HepG2 (cell line): ENCODE measurements at regions not wholly inside any gene's neighbourhood (a gene's known extent, or its start where the extent isn't known, plus 50 kb on each side); places are given as distances from the start of the nearest gene placed in this dataset.
A peak's percentile ranks its signal among the peaks of the same experiment; 100 is the strongest.

Source experiments
- ATAC-seq: fragments of 200-7000 bp; cut with Tn5 transposase; 3 replicates; pipeline ENCODE4 v1.9.1; 2020; ENCODE audit warnings: mild to moderate bottlenecking, moderate library complexity
- BruUV-seq: library from RNA; stranded (reverse); fragments of 400-500 nt; replicated peaks from 2 replicates; lab custom pipeline; 2021; lab: Mats Ljungman, UMichigan
- CTCF ChIA-PET: fragments of 300-600 bp; formaldehyde crosslinking; extraction: SDS; loops from one replicate; lab custom pipeline; 2021; ENCODE audit warnings: low total read pairs, inconsistent platforms, low intra/inter-chr PET ratio; lab: Yijun Ruan, JAX
- POLR2A ChIA-PET: fragments of 350-600 bp; sonication (Branson Sonifier 250); formaldehyde crosslinking; loops from one replicate; lab custom pipeline; 2020; ENCODE audit warnings: antibody characterized with exemption, inconsistent platforms; lab: Yijun Ruan, JAX
- DNase-seq: peaks from one replicate; pipeline ENCODE4 v3.0.0-alpha.2; 2015; ENCODE audit warnings: low spot score
- FAIRE-seq: peaks from 3 replicates; lab custom pipeline; 2011; peaks lifted over from hg19 to GRCh38; lab: Jason Lieb, UNC
- H2AFZ ChIP-seq: one replicate; pipeline ENCODE4 v1.6.1; 2011; ENCODE audit warnings: low read length, inconsistent platforms
- H3K27ac ChIP-seq: fragments of 300-600 bp; 3 replicates; pipeline ENCODE4 v1.8.0; 2011; ENCODE audit warnings: mixed run types, mild to moderate bottlenecking, mixed read lengths, low read length, inconsistent platforms; ENCODE audit not compliant: insufficient read depth; ENCODE audit errors: extremely low read length
- H3K27me3 ChIP-seq, 2 experiments: fragments of 200-600 bp in 1 of 2; 2 replicates in 1 of 2; 3 replicates in 1 of 2; pipeline versions ENCODE4 v1.6.0 to v1.8.0; 2011; ENCODE audit warnings: low read length in 2 of 2, mild to moderate bottlenecking in 2 of 2, moderate library complexity in 2 of 2, inconsistent platforms in 1 of 2; ENCODE audit not compliant: insufficient read depth in 2 of 2, control insufficient read depth in 1 of 2
- H3K36me3 ChIP-seq, 2 experiments: fragments of 200-600 bp in 1 of 2; replicated peaks in 1 of 2; 2 replicates in 1 of 2; 3 replicates in 1 of 2; pipeline versions ENCODE4 v1.5.1 to v1.8.0; 2011; ENCODE audit warnings: low read length in 2 of 2, inconsistent platforms in 1 of 2; ENCODE audit not compliant: insufficient read depth in 2 of 2, control insufficient read depth in 1 of 2
- H3K4me1 ChIP-seq: 2 replicates; pipeline ENCODE4 v1.5.1; 2012; ENCODE audit warnings: low read length, inconsistent platforms; ENCODE audit not compliant: insufficient read depth
- H3K4me2 ChIP-seq: 2 replicates; pipeline ENCODE4 v1.6.0; 2011; ENCODE audit warnings: low read depth, low read length, inconsistent platforms
- H3K4me3 ChIP-seq, 3 experiments: fragments of 200-600 bp in 1 of 3; sonication (generic), shearing (Covaris generic) in 1 of 3; replicated peaks in 1 of 3; 2 replicates each; pipeline ENCODE4 v1.5.1; 2011 to 2016; ENCODE audit warnings: low read length in 3 of 3, inconsistent platforms in 2 of 3, low read depth in 2 of 3, mild to moderate bottlenecking in 2 of 3, control low read depth in 1 of 3, mixed read lengths in 1 of 3; ENCODE audit not compliant: insufficient read depth in 1 of 3
- H3K79me2 ChIP-seq: one replicate; pipeline ENCODE4 v1.6.1; 2011; ENCODE audit warnings: low read length, inconsistent platforms; ENCODE audit not compliant: insufficient read depth
- H3K9ac ChIP-seq: 2 replicates; pipeline ENCODE4 v1.6.0; 2011; ENCODE audit warnings: mild to moderate bottlenecking, low read depth, low read length, inconsistent platforms; ENCODE audit not compliant: insufficient read depth
- H3K9me3 ChIP-seq: 2 replicates; pipeline ENCODE4 v1.5.1; 2012; ENCODE audit warnings: mild to moderate bottlenecking, low read length
- H4K20me1 ChIP-seq: 2 replicates; pipeline ENCODE4 v1.6.0; 2011; ENCODE audit warnings: inconsistent platforms, mild to moderate bottlenecking, low read length, moderate library complexity; ENCODE audit not compliant: insufficient read depth
- ASH2L ChIP-seq: fragments of 300-600, 200-600 bp; sonication (generic); IDR thresholded peaks from 2 replicates; pipeline ENCODE4 v1.7.0; 2017; ENCODE audit warnings: low read depth, mild to moderate bottlenecking, moderate library complexity, mixed read lengths, low read length; ENCODE audit not compliant: insufficient read length
- FOXP1 ChIP-seq, 2 experiments: fragments of 450-650 bp in 1 of 2; IDR thresholded peaks; 2 replicates each; pipeline ENCODE4 v1.6.1; 2017 to 2018; ENCODE audit warnings: antibody characterized with exemption in 1 of 2
- MED1 ChIP-seq: sonication (generic); formaldehyde crosslinking; IDR thresholded peaks from 2 replicates; pipeline ENCODE4 v1.4.0; 2020; ENCODE audit warnings: missing genetic modification reagents
- MYNN ChIP-seq: sonication (generic); formaldehyde crosslinking; IDR thresholded peaks from 2 replicates; pipeline ENCODE4 v1.4.0; 2020; ENCODE audit warnings: mild to moderate bottlenecking, low read depth, missing genetic modification reagents
- RELA ChIP-seq: sonication (generic); formaldehyde crosslinking; IDR thresholded peaks from 2 replicates; pipeline ENCODE4 v1.4.0; 2020; ENCODE audit warnings: missing genetic modification reagents
- SMARCE1 ChIP-seq: fragments of 450-650 bp; IDR thresholded peaks from 2 replicates; pipeline ENCODE4 v1.6.1; 2017; ENCODE audit warnings: borderline replicate concordance
- SNAI1 ChIP-seq: sonication (generic); formaldehyde crosslinking; IDR thresholded peaks from 2 replicates; pipeline ENCODE4 v1.5.0; 2020; ENCODE audit warnings: mild to moderate bottlenecking, missing genetic modification reagents, borderline replicate concordance
- ZNF292 ChIP-seq: sonication (generic); formaldehyde crosslinking; IDR thresholded peaks from 2 replicates; pipeline ENCODE4 v1.8.1; 2022; ENCODE audit warnings: mild to moderate bottlenecking, low read depth, missing genetic modification reagents, borderline replicate concordance
- ZNF644 ChIP-seq: IDR thresholded peaks from 2 replicates; pipeline ENCODE4 v1.6.1; 2016; ENCODE audit warnings: low read depth
- ZSCAN9 ChIP-seq: IDR thresholded peaks from 2 replicates; pipeline ENCODE4 v1.6.1; 2016; ENCODE audit warnings: borderline replicate concordance
- WGBS: methylation state at CpG from one replicate; pipeline ENCODE4 v1.1.6; 2017; ENCODE audit warnings: low lambda C conversion rate; 5-methylcytosine and 5-hydroxymethylcytosine counted together
- in situ Hi-C: cut with HindIII; loops from 2 replicates; pipeline ENCODE4 v1.10.0; 2017; ENCODE audit warnings: low pct_unique_long_range_greater_than_20kb; ENCODE audit not compliant: extremely low pct_ligation_motif_present
- intact Hi-C: fragments of 100-400 bp; cut with micrococcal nuclease; formaldehyde crosslinking; loops from one replicate; pipeline ENCODE4 v1.10.0; 2022; ENCODE audit not compliant: unreplicated experiment
- TF ChIP-seq, protein P1 (sequence below): sonication (generic); formaldehyde crosslinking; IDR thresholded peaks from 2 replicates; pipeline ENCODE4 v1.4.0; 2020; ENCODE audit warnings: missing genetic modification reagents, borderline replicate concordance
- TF ChIP-seq, protein P2 (sequence below): sonication (generic); formaldehyde crosslinking; IDR thresholded peaks from 2 replicates; pipeline ENCODE4 v1.5.0; 2020; ENCODE audit warnings: mild to moderate bottlenecking, missing genetic modification reagents, borderline replicate concordance
- TF ChIP-seq, protein P3 (sequence below): sonication (generic); formaldehyde crosslinking; IDR thresholded peaks from 2 replicates; pipeline ENCODE4 v1.5.1; 2020; ENCODE audit warnings: missing genetic modification reagents, mild to moderate bottlenecking, borderline replicate concordance

DNA sequence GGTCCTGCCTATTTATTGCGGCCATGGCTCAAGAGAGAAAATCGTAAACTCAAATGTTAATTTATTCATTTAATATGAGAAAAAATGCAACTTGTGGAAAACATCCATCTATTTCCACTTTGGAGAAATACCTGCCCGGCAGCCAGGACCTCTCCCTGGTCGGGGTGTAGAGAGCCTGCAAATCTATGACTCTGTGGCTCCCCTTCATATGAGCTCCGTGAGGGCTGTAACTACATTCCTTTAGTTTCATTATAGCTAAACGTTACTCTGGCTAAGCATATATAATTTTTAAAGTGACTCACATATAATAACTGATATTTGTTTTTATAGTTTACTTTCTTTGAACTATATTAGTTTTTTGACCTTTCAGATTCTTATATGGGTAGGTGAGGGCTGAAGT is 857.8 kb upstream of the FAT3 start:
- no peak for DNase-seq
- H4K20me1 ChIP-seq, result no peaks in the 10 kb centered on the region
- no peak overlapping the region for H3K4me2 ChIP-seq
- no peaks in the 10 kb centered on the region for H3K36me3 ChIP-seq
- no peak overlapping the region for H3K27ac ChIP-seq
- no peak overlapping the region for H2AFZ ChIP-seq
- intact Hi-C loops (no loop called here), in situ Hi-C loops (no loop called here)
- peak; percentile 22; the same call in 1 of the 3 replicates for ATAC-seq
- no peaks in the 10 kb centered on the region for H3K4me1 ChIP-seq
- FAIRE-seq, result no peak
- CTCF ChIA-PET, result no interaction called here
- TF ChIP-seq ZSCAN9 (no peak), SNAI1 (CRISPR knock-in tag) (no peak), SMARCE1 (no peak), MYNN (CRISPR knock-in tag) (no peak), RELA (CRISPR knock-in tag) (no peak), ZNF644 (CRISPR knock-in tag) (no peak), FOXP1 (IDR thresholded peaks at IDR 0.05) (no peak), FOXP1 (CRISPR knock-in tag; IDR thresholded peaks at IDR 0.05) (no peak), ZNF292 (CRISPR knock-in tag) (no peak), MED1 (CRISPR knock-in tag) (no peak), ASH2L (no peak)
- TF ChIP-seq, protein P1, sequence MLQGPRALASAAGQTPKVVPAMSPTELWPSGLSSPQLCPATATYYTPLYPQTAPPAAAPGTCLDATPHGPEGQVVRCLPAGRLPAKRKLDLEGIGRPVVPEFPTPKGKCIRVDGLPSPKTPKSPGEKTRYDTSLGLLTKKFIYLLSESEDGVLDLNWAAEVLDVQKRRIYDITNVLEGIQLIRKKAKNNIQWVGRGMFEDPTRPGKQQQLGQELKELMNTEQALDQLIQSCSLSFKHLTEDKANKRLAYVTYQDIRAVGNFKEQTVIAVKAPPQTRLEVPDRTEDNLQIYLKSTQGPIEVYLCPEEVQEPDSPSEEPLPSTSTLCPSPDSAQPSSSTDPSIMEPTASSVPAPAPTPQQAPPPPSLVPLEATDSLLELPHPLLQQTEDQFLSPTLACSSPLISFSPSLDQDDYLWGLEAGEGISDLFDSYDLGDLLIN, result no peak
- TF ChIP-seq, protein P2, sequence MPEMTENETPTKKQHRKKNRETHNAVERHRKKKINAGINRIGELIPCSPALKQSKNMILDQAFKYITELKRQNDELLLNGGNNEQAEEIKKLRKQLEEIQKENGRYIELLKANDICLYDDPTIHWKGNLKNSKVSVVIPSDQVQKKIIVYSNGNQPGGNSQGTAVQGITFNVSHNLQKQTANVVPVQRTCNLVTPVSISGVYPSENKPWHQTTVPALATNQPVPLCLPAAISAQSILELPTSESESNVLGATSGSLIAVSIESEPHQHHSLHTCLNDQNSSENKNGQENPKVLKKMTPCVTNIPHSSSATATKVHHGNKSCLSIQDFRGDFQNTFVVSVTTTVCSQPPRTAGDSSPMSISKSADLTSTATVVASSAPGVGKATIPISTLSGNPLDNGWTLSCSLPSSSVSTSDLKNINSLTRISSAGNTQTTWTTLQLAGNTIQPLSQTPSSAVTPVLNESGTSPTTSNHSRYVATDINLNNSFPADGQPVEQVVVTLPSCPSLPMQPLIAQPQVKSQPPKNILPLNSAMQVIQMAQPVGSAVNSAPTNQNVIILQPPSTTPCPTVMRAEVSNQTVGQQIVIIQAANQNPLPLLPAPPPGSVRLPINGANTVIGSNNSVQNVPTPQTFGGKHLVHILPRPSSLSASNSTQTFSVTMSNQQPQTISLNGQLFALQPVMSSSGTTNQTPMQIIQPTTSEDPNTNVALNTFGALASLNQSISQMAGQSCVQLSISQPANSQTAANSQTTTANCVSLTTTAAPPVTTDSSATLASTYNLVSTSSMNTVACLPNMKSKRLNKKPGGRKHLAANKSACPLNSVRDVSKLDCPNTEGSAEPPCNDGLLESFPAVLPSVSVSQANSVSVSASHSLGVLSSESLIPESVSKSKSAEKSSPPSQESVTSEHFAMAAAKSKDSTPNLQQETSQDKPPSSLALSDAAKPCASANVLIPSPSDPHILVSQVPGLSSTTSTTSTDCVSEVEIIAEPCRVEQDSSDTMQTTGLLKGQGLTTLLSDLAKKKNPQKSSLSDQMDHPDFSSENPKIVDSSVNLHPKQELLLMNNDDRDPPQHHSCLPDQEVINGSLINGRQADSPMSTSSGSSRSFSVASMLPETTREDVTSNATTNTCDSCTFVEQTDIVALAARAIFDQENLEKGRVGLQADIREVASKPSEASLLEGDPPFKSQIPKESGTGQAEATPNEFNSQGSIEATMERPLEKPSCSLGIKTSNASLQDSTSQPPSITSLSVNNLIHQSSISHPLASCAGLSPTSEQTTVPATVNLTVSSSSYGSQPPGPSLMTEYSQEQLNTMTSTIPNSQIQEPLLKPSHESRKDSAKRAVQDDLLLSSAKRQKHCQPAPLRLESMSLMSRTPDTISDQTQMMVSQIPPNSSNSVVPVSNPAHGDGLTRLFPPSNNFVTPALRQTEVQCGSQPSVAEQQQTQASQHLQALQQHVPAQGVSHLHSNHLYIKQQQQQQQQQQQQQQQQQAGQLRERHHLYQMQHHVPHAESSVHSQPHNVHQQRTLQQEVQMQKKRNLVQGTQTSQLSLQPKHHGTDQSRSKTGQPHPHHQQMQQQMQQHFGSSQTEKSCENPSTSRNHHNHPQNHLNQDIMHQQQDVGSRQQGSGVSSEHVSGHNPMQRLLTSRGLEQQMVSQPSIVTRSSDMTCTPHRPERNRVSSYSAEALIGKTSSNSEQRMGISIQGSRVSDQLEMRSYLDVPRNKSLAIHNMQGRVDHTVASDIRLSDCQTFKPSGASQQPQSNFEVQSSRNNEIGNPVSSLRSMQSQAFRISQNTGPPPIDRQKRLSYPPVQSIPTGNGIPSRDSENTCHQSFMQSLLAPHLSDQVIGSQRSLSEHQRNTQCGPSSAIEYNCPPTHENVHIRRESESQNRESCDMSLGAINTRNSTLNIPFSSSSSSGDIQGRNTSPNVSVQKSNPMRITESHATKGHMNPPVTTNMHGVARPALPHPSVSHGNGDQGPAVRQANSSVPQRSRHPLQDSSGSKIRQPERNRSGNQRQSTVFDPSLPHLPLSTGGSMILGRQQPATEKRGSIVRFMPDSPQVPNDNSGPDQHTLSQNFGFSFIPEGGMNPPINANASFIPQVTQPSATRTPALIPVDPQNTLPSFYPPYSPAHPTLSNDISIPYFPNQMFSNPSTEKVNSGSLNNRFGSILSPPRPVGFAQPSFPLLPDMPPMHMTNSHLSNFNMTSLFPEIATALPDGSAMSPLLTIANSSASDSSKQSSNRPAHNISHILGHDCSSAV (CRISPR knock-in tag), result no peak
- TF ChIP-seq, protein P3, sequence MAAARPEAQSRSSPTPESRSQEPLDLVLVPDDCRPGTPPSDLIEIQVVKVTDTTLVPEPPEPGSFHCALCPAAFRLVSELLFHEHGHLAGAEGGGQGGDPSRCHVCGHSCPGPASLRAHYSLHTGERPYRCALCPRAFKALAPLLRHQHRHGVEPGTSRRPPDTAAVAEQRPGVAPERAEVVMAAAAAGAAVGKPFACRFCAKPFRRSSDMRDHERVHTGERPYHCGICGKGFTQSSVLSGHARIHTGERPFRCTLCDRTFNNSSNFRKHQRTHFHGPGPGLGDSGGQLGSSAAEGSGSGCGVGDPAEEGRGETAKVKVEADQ (CRISPR knock-in tag), result no peak
- TF ChIP-seq, all 625 proteins: peak for 0
- no peaks in the 10 kb centered on the region for H3K9me3 ChIP-seq
- H3K4me3 ChIP-seq, result no peak overlapping the region
- WGBS, result 9% methylated on average over 6 of the region's 6 CpGs
- H3K9ac ChIP-seq, result no peak overlapping the region
- POLR2A ChIA-PET, result no interaction called here
- H3K27me3 ChIP-seq, result no peaks in the 10 kb centered on the region
- no TSS peak for BruUV-seq
- H3K79me2 ChIP-seq, result no peaks in the 10 kb centered on the region
